ENCODE measurements at regions not wholly inside any gene's neighbourhood (a gene's known extent, or its start where the extent isn't known, plus 50 kb on each side); places are given as distances from the start of the nearest gene placed in this dataset.
A peak's percentile ranks its signal among the peaks of the same experiment; 100 is the strongest.

GRCh38 chr1:213374369-213374768, 323.3 kb downstream of the RPS6KC1 start:
- peak; percentile 45 for DNase-seq (ENCODE audit: low spot score)

DNA sequence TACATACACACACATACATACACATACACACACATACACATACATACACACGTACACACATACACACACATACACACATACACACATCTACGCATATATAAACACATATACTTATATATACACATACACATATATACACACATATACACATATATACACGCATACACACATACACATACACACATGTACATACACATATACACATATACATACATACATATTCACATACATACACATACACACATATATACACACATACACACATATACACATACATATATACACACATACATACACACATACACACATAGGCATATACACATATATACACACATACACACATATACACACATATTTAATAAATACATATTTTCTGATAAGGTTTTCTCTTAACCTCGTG, 324.0 kb downstream of the RPS6KC1 start:
- no peak for DNase-seq (ENCODE audit: low spot score)

DNA sequence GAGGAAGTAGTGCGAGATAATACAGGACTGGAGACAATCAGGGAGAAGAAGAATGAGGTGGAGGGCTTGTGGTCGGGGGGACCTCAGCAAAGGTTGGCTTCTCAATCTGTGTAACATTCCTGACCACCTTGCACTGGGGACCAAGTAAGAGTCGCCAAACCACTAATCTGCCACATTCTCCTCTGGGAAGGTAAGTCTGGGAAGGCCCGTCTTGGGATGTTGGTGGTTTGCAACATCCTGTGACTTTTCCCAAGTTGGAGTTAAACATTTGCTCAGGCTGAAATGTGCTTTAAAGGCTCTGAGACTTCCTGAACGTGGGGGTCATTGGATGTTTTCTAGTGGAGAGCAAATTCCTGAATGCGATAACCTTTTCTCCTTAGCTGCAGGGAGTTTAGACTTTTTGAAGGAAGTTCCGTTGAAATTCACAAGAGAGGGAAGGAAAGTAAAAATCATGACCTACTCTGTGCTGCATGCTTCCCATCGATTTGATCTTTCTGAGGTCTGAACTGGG, 325.9 kb downstream of the RPS6KC1 start:
- DNase-seq (ENCODE audit: low spot score), result no peak

DNA sequence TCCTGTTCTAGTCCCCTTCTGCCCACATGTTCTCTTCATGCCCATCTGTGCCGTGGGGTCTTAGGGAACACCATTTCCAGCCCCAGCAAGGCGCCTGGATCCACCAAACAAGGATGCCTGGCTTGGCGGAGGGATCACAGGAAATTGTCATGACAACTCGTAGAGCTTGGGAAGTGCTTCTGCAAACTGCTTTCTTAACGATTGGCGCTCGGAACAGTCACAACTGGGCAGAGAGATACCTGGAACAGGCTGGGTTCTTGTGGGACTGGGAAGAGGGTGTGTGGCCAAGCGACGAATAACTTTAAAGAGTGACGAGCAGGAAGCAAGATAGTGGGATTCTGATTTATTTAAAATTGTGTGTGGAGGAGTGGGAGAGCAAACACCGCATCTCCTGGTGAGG, 329.8 kb downstream of the RPS6KC1 start:
- DNase-seq (ENCODE audit: low spot score), result no peak

DNA sequence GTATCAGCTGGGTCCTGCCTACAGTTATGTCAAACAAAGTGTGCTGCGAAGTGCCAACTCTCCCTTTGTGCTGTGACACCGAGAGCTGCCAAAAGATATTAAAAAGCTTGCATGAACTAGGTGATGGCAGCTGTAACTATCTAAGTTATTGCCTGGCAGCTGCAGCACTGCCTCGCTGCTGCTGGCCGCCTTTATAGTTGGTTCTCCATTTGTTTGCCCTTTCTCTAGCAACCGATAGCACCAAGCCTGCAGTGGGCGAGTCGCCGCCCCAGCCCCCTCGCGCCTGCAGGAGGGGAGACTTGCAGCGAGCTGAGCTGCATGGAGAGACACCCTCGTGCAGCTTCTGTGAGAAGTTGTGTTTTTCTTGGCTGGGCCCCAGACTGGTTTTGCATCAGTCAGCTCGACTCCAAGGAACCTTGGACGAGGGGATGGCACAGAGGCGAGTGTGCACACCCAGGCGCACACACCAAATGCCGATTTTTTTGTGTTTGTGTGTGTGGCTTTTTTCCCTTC, 330.6 kb downstream of the RPS6KC1 start:
- no peak for DNase-seq (ENCODE audit: low spot score)

DNA sequence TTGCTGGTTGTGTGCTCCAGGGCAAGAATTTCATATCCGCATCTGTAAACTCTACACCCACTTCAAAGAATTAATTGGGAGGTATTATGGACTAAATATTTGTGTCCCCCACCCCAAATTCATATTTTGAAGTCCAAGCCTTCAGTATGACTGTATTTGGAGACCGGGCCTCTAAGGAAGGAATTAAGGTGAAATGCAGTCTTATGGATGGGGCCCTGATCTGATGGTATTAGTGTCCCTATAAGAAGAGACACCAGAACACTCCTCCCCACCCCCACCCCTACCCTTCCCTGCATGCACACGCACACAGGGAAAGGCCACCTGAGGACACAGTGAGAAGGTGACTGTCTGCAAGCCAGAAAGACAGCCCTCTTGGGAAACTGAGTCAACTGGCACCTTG, 332.4 kb downstream of the RPS6KC1 start:
- DNase-seq (ENCODE audit: low spot score), result no peak

GRCh38 chr1:213385201-213385600, 334.2 kb downstream of the RPS6KC1 start:
- no peak for DNase-seq (ENCODE audit: low spot score)

DNA sequence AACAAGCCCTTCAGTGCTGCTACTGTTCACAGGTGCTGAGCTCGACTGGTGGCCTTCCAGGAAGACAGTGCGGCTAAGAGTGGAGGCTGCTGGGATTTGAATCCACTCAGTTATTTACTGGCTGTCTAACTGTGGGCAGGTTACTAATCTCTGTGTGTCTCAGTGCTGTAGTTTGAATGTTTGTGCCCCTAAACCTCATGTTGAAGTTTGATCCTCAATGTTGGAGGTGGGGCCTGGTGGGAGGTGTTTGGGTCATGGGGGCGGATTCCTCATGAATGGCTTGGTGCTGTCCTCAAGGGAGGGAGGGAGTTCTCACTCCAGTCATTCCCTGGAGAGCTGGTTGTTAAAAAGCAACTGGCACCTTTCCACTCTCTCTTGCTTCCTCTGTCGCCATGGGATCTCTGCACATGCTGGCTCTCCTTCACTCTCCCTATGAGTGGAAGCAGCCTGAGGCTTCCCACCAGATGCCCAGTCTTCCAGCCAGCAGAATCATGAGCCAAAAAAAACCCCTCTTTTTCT, 334.8 kb downstream of the RPS6KC1 start:
- DNase-seq (ENCODE audit: low spot score), result no peak

GRCh38 chr1:213387380-213388015, 336.5 kb downstream of the RPS6KC1 start:
- DNase-seq (ENCODE audit: low spot score), result no peak

- DNase-seq (ENCODE audit: low spot score), result no peak
These were observed 337.2 kb downstream of the RPS6KC1 start for GRCh38 chr1:213388199-213388598.

GRCh38 chr1:213389061-213389581, 338.1 kb downstream of the RPS6KC1 start:
- DNase-seq (ENCODE audit: low spot score), result no peak

DNA sequence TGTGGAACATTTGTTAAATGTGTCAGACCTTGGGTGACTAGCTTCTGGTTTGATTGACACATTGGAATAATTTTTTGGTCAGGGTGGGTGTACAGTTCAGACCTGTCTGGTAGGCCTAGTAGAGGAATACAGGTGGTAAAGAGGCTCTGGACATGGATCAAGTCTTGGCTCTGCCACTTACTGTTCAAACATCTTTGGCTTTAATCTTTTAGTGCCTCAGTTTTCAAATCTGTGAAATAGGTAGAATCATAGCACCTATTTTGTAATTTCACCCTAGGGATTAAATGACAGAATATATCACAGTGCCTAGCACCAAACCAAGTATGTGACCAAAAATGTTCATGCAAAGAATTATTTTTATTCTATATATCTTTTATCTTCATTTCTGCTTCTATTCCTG, 340.4 kb downstream of the RPS6KC1 start:
- DNase-seq (ENCODE audit: low spot score), result no peak

- DNase-seq (ENCODE audit: low spot score), result no peak
These were observed 342.8 kb downstream of the RPS6KC1 start for GRCh38 chr1:213393860-213394259.

DNA sequence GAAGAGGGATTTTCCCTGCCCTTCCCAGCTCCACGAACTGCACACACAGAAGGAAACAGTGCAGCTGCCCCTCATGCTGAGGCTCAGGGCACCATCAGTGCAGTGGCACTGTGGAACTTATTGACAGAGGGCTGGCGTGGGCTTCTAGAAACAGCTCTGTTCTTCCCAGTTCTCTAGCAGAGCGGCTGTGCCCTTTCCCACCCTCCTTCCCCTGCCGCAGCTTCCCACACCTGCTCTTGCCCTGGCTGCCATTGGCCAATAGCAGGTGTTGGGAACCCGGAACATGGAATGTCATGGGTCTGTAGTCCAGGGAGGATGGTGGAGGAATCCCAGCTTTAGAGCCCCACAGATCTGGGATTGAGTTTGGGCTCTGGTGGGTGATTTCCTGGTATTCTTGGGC, 343.8 kb downstream of the RPS6KC1 start:
- DNase-seq (ENCODE audit: low spot score), result no peak

DNA sequence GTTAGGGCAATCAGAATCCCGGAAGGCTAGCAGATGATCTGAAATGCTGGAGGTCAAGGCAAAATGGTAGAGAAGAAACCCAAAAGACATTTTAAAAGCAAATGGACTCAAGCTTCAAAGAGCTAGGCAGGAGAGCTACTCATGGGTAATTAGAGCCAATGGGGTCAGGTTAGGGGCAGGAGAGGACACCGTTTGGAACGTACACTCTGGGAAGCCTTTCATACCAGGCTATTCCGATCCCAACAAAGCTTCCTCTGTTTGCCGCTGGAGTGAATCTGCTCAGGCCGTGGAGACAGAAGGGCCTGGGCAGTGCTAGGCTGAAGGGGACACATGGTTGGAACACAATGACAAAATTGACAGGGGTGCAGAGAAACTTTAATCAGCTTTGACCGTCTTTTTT, 346.6 kb downstream of the RPS6KC1 start:
- no peak for DNase-seq (ENCODE audit: low spot score)

DNA sequence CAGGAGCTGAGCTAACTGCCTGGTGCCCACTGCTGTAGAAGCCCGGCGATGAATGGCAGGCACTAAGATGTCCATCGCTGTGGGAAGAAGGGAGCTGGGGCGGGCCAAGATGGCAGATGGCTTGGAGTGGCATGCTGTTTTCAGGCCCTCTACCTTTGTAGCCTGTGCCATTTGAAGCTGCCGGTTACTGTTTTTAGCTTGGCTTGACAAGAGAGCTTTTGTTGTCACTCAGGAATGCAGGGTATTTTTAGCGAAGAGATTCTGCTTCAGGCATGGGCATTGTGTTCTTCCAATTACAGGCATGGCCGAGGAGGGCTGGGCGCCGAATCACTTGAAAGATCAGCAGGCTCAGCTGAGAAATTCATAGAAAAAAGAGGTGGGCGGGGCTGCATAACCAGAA, 348.7 kb downstream of the RPS6KC1 start:
- no peak for DNase-seq (ENCODE audit: low spot score)

GRCh38 chr1:213409208-213409631, 358.2 kb downstream of the RPS6KC1 start:
- DNase-seq (ENCODE audit: low spot score), result no peak

- no peak for DNase-seq (ENCODE audit: low spot score)
These were observed 358.9 kb downstream of the RPS6KC1 start for GRCh38 chr1:213409971-213410370.

DNA sequence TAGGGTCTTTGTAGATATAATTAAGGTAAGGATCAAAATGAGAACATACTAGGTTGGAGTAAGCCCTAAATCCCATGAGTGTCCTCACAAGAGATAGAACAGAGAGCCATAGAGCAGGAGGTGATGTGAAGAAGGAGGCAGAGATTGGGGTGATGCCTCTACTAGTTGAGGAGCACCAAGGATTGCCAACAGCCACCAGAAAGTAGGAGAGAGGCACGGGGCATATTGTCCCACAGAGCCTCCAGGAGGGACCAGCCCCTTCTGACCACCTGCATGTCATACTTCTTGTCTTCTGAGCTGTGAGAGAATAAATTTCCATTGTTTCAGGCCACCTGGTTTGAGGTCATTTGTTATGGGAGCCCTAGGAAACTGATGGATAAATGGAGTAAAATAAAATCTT, 363.3 kb downstream of the RPS6KC1 start:
- DNase-seq (ENCODE audit: low spot score), result no peak

DNA sequence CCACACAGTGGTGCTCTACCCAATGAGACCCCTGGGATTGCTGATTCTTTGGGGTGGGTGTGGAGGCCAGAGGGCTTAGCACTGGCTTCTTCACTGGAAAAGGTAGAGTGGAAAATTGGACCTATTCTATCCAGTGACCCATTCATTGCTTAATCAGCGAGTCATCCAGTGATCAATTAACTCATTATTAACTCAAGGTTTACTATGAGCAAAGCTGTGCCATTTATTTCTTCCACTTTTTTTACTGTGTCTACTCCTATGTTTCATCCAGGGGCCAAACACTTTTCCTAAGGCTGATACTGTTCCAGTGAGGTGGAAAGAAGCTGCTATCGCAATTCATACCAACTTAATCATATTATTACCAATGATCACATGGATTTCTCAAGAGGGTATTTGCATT, 363.9 kb downstream of the RPS6KC1 start:
- DNase-seq (ENCODE audit: low spot score), result no peak

GRCh38 chr1:213415691-213416380, 364.8 kb downstream of the RPS6KC1 start:
- no peak for DNase-seq (ENCODE audit: low spot score)

GRCh38 chr1:213416461-213417224, 365.6 kb downstream of the RPS6KC1 start:
- DNase-seq (ENCODE audit: low spot score), result no peak
